HUES64 (cell line): ENCODE measurements at regions not wholly inside any gene's neighbourhood (a gene's known extent, or its start where the extent isn't known, plus 50 kb on each side); places are given as distances from the start of the nearest gene placed in this dataset.

Experiments
- H3K27ac ChIP-seq: 2 replicates; pipeline ENCODE4 v1.7.0; 2013; ENCODE audit warnings: low read depth, low read length, inconsistent platforms
- H3K27me3 ChIP-seq: 2 replicates; pipeline ENCODE4 v1.6.1; 2013; ENCODE audit warnings: mild to moderate bottlenecking, low read length; ENCODE audit not compliant: insufficient read depth
- H3K36me3 ChIP-seq: 2 replicates; pipeline ENCODE4 v1.6.1; 2013; ENCODE audit warnings: mild to moderate bottlenecking, low read length; ENCODE audit not compliant: insufficient read depth
- H3K4me1 ChIP-seq: 2 replicates; pipeline ENCODE4 v1.6.1; 2013; ENCODE audit warnings: mild to moderate bottlenecking, low read length, moderate library complexity; ENCODE audit not compliant: insufficient read depth
- H3K4me3 ChIP-seq: 2 replicates; pipeline ENCODE4 v1.5.1; 2013; ENCODE audit warnings: mild to moderate bottlenecking, low read length, moderate library complexity
- H3K9ac ChIP-seq: 2 replicates; pipeline ENCODE4 v1.6.1; 2013; ENCODE audit warnings: mild to moderate bottlenecking, low read depth, low read length
- H3K9me3 ChIP-seq: 2 replicates; pipeline ENCODE4 v1.6.1; 2013; ENCODE audit warnings: low read depth, low read length; ENCODE audit not compliant: insufficient read depth
- WGBS: fragments of 150-250, 120-280 bp; methylation state at CpG from one replicate; pipeline ENCODE4 v1.1.7; 2013; ENCODE audit warnings: missing lambda C conversion rate; 5-methylcytosine and 5-hydroxymethylcytosine counted together

DNA sequence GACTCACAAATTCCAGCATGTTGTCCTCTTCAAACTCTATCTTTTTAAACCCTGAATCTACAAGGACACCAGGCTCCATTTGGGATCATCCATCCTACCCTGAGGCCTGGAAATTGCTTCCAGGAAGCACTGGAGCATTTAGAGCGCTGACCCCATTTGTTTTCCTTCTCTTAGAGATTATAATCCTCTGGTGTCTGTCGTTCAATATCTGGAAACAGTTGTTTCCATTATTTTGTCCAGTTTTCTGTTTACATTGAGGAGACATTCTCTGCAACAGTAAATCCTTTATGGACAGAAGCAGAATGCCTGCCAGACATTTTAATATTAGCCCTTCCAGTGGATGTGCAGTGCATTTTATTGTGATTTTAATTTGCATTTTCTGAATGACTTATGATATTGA is 119.4 kb upstream of the MEOX2 start:
- Histone ChIP-seq H3K9ac (no peak overlapping the region), H3K4me1 (no peaks in the 10 kb centered on the region), H3K27ac (no peak overlapping the region), H3K36me3 (no peaks in the 10 kb centered on the region), H3K4me3 (no peak overlapping the region), H3K27me3 (no peaks in the 10 kb centered on the region), H3K9me3 (no peaks in the 10 kb centered on the region)
- WGBS = 86% methylated on average over 2 of the region's 2 CpGs

DNA sequence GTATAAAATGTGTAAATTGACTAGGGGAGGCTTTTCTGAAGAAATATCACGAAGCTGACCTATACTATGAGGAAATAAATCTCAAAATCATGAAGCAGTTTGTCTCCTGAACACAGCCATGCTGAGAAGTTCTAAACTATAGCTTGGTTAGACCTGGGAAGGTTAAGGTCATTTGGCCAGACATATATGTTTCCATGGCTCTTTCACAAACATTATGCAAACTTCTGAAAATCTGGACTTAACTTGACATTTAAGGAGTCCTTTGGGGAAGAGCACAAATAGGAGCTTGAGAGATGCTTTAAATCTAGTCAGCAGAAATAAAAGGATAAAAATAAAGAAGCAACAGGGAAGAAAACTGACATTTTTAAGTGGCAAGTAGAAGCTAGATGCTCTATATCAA is 115.9 kb upstream of the MEOX2 start:
- H3K27me3 ChIP-seq = no peaks in the 10 kb centered on the region
- whole genome bisulfite sequencing = 86% methylated on average over 1 of the region's 1 CpG

DNA sequence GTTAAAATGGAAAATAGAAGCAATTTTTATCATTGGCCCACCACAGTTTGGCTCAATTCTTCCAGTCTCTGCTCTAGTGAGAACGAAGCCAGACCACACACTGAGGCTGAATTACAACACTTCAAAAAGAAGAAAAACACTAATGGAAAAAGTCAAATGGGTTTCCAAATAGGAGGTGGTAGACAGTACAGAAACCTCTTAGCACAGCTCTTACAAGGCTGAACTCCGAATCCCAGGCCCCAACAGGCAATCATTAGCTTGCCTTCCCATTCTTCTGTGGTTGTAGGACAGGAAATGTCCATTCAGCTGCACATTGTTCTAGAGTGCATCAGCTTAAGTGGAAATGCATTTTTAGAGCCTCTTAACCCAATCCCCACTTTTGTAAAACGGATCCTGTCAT is 115.1 kb upstream of the MEOX2 start:
- 97% methylated on average over 2 of the region's 3 CpGs for WGBS
- Histone ChIP-seq H3K27me3 (no peaks in the 10 kb centered on the region), H3K9me3 (no peaks in the 10 kb centered on the region), H3K36me3 (no peaks in the 10 kb centered on the region), H3K4me3 (no peak overlapping the region), H3K9ac (no peak overlapping the region), H3K4me1 (no peaks in the 10 kb centered on the region), H3K27ac (no peak overlapping the region)

More for the DNA sequence above, 115.9 kb upstream of the MEOX2 start:
- Histone ChIP-seq H3K36me3 (no peaks in the 10 kb centered on the region), H3K9ac (no peak overlapping the region), H3K4me1 (no peaks in the 10 kb centered on the region), H3K4me3 (no peak overlapping the region), H3K9me3 (no peaks in the 10 kb centered on the region), H3K27ac (no peak overlapping the region)

DNA sequence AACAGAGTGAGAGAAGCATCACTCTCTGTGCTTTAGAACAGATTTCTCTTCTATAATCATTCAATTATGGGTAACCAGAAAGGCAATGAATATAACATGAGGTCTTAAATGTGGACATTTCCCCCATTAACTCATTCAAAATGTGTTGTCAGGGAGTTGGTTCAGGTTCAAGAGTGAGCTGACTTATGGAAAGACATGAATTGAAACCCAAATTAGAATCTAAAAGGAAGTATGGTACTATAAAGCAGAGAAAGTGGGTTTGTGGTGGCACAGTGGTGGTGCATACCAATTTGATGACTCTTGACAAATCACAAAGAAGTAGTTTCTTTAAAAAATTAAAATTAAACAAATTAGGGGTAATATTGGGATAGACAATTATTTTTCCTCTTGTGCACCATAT is 114.6 kb upstream of the MEOX2 start:
- Histone ChIP-seq H3K4me3 (no peak overlapping the region), H3K9me3 (no peaks in the 10 kb centered on the region), H3K27me3 (no peaks in the 10 kb centered on the region), H3K36me3 (no peaks in the 10 kb centered on the region), H3K27ac (no peak overlapping the region), H3K9ac (no peak overlapping the region), H3K4me1 (no peaks in the 10 kb centered on the region)

DNA sequence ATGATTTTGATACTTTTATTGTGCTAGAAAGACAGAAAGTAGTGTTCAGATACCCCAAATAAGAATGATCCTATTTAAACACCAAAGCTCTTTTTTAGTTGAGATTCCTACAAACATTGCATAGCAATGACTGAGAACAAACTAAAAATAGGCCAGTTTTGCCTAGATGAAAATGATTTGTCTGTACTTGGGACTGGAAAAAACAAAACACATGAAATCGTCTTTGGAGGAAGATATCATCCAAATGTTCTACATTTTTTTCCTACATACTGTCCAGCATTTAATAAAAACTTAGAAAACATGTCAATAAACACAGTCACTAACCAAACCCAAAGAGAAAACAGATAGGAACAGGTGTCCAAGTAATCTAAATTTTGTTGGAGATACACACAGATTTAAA is 111.6 kb upstream of the MEOX2 start:
- Histone ChIP-seq H3K27me3 (no peaks in the 10 kb centered on the region), H3K9me3 (no peaks in the 10 kb centered on the region), H3K9ac (no peak overlapping the region), H3K4me1 (no peaks in the 10 kb centered on the region), H3K4me3 (no peak overlapping the region), H3K27ac (no peak overlapping the region), H3K36me3 (no peaks in the 10 kb centered on the region)
- WGBS = 50% methylated on average over 1 of the region's 1 CpG

DNA sequence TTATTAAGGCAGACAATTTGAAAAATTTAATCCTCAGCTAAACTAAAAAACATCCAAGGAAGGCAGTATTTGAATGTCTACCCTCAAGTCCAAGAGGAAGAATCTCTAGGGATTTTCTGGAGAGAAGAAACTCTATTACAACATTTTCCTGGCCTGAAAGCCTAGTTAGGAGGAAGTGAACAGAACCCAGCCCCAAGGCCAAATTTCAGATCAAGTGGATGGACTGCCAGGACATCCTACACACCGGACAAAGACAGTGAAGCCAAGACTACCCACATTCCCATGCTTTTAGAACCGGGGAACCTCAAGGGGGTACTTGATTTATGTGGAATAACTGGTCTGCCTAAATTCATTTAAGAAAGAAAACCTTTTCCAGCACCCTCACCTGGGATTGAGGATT is 108.9 kb upstream of the MEOX2 start:
- no peaks in the 10 kb centered on the region for H3K9me3 ChIP-seq
- no peak overlapping the region for H3K4me3 ChIP-seq
- no peak overlapping the region for H3K9ac ChIP-seq
- no peaks in the 10 kb centered on the region for H3K4me1 ChIP-seq
- H3K27me3 ChIP-seq = no peaks in the 10 kb centered on the region
- 100% methylated on average over 1 of the region's 2 CpGs for WGBS
- H3K27ac ChIP-seq = no peak overlapping the region
- H3K36me3 ChIP-seq = no peaks in the 10 kb centered on the region

DNA sequence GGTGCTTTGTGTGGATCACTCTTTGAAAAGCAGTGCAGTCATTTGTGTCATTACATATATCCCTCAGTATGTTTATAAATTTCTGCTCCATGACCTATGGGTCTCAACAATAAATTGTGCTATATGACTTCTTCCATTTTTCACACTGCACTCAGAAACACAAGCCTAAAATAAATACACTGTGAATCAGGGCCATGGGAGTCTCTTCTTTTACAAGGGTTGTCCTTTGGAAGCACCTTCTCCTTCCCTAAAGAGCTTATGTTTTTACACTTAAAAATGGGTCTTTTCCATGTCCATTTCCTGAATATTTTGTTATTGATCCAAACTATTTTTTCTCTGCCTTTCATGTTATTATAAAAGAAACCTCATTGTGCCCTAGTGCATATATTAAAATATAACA is 108.3 kb upstream of the MEOX2 start:
- Histone ChIP-seq H3K4me1 (no peaks in the 10 kb centered on the region), H3K36me3 (no peaks in the 10 kb centered on the region), H3K27me3 (no peaks in the 10 kb centered on the region), H3K27ac (no peak overlapping the region), H3K9me3 (no peaks in the 10 kb centered on the region), H3K9ac (no peak overlapping the region), H3K4me3 (no peak overlapping the region)

DNA sequence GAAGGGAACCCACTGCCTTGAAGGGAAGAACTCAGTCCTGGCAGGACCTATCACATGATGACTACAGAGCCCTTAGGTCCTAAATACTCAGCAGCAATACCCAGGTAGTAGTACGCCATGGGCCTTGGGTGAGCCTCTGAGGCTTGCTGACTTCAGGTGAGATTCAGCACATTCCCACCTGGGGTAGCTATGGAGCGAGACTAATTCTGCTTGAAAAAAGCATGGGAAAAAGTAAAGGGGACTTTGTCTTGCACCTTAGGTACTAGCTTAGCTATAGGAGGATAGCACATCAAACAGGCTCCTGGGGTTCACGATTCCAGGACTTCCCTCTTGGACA is 98.2 kb upstream of the MEOX2 start:
- no peaks in the 10 kb centered on the region for H3K36me3 ChIP-seq
- 95% methylated on average over 3 of the region's 3 CpGs for WGBS
- peaks cover 26% of the 10 kb centered on the region for H3K4me1 ChIP-seq
- no peak overlapping the region for H3K9ac ChIP-seq
- no peaks in the 10 kb centered on the region for H3K9me3 ChIP-seq
- no peak overlapping the region for H3K27ac ChIP-seq
- H3K27me3 ChIP-seq = no peaks in the 10 kb centered on the region
- no peak overlapping the region for H3K4me3 ChIP-seq

DNA sequence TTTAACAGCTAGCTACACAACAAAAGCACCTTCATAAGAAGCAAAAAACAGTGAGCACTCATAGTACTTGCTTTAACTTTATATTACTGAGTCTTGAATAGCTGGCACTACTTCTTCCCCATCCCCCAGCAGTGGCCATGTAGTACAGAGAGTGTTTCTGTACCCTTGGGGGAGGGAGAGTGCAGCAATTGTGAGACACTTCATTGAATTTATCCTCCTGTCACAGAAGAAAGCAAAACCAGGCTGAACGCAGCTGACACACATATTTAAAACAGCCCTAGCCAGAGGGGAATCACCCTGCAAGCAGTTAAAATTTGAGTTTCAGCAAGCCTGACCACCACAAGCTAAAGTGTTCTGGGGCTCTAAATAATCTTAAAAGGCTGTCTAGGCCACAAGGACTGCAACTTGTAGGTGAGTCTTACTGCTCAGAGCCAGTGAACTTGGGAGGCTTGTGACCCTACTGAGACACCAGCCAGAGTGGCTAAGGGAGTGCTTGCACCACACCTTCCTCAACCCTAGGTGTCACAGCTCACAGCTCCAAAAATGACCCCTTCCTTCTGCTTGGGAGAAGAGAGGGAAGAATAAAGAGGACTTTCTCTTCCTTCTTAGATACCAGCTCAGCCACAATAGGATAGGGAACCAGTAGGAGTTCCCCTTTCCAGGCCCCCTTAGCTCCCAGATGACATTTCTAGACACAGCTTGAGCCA is 97.7 kb upstream of the MEOX2 start:
- no peak overlapping the region for H3K27ac ChIP-seq
- H3K9ac ChIP-seq = no peak overlapping the region
- no peaks in the 10 kb centered on the region for H3K27me3 ChIP-seq
- peaks cover 26% of the 10 kb centered on the region for H3K4me1 ChIP-seq
- no peaks in the 10 kb centered on the region for H3K9me3 ChIP-seq
- H3K4me3 ChIP-seq = no peak overlapping the region
- no peaks in the 10 kb centered on the region for H3K36me3 ChIP-seq
- 53% methylated on average over 1 of the region's 1 CpG for WGBS

DNA sequence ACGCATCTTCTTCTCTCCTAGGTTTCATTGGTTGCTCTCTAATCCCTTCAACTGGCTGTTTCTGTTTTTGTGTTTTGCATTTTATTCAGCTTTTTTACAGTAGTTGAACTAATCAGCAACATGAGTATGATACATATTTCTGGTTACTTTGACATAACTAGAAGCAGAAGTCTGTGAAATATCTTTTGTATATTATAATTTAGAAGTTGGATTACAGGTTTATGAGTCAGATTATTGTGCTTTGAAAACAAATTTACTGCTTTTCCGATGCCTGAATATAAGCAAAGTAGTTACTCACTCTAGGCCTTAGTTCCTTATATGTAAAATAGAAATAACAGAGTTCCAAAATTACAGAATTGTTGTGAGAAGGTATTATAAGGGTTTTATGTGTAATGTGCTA is 96.2 kb upstream of the MEOX2 start:
- no peak overlapping the region for H3K4me3 ChIP-seq
- no peaks in the 10 kb centered on the region for H3K9me3 ChIP-seq
- H3K9ac ChIP-seq = no peak overlapping the region
- H3K36me3 ChIP-seq = no peaks in the 10 kb centered on the region
- no peaks in the 10 kb centered on the region for H3K27me3 ChIP-seq
- H3K4me1 ChIP-seq = peaks cover 32% of the 10 kb centered on the region
- 0 out of 2 replicates have a peak overlapping the region, but pooled peaks have one; percentile 3 for H3K27ac ChIP-seq
- WGBS = 93% methylated on average over 2 of the region's 2 CpGs

DNA sequence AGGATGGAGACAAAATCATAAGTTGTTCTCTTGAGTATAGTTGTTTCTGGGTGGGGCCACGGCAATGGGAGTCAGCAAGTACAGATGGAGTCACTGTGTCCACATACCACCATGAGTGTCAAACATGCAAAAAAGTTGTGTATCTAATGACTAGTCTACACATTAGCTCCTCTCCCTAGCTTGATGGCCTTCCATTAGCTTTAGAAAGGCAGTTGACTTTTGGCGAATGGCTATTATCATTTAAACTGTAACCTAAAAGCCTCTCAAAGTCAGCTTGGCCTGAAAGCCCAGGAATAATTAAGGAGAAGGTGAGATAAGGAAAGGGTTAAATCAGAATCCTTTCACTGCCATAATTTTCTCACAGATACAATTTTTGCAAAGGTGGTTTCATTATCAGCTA is 95.5 kb upstream of the MEOX2 start:
- Histone ChIP-seq H3K27ac (no peak overlapping the region; the same call in 1 of the 2 replicates), H3K9me3 (no peaks in the 10 kb centered on the region), H3K9ac (no peak overlapping the region), H3K4me1 (peaks cover 36% of the 10 kb centered on the region), H3K4me3 (no peak overlapping the region), H3K27me3 (no peaks in the 10 kb centered on the region), H3K36me3 (no peaks in the 10 kb centered on the region)
- 27% methylated on average over 1 of the region's 2 CpGs for WGBS

DNA sequence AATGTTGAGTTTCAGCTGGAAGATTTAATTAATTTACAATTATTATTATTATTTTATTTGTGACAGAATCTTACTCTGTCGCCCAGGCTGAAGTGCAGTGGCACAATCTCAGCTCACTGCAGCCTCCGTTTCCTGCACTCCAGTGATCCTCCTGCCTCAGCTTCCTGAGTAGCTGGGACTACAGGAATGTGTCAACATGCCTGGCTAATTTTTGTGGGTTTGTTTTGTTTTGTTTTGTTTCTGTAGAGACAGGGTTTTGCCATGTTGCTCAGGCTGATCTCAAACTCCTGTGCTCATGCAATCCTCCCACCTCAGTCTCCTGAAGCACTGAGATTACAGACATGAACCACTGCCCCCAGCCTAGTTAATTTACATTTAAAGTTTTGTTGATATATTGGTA is 93.8 kb upstream of the MEOX2 start:
- Histone ChIP-seq H3K4me3 (no peak overlapping the region), H3K9ac (no peak overlapping the region), H3K9me3 (no peaks in the 10 kb centered on the region), H3K4me1 (peaks cover 36% of the 10 kb centered on the region), H3K27ac (no peak overlapping the region), H3K36me3 (no peaks in the 10 kb centered on the region), H3K27me3 (no peaks in the 10 kb centered on the region)
- 96% methylated on average over 2 of the region's 2 CpGs for WGBS
